ENCODE measurements at regions not wholly inside any gene's neighbourhood (a gene's known extent, or its start where the extent isn't known, plus 50 kb on each side); places are given as distances from the start of the nearest gene placed in this dataset.

- TF ChIP-seq CTCF (IDR thresholded peaks at IDR 0.05) (no peak), POLR2A (IDR thresholded peaks at IDR 0.05) (no peak)
These were observed 672.9 kb downstream of the MECOM start for GRCh38 chr3:168990621-168991020.

Measured in thyroid gland (tissue), 4 donors.